ENCODE measurements at regions not wholly inside any gene's neighbourhood (a gene's known extent, or its start where the extent isn't known, plus 50 kb on each side); places are given as distances from the start of the nearest gene placed in this dataset.

GRCh38 chr3:103127098-103127630 lies 692.3 kb downstream of the ZPLD1 start:
- Histone ChIP-seq H3K4me3 (no peak overlapping the region), H3K36me3 (no peaks in the 10 kb centered on the region), H3K27ac (replicated peaks in 1 of 4) (no peak overlapping the region), H3K27me3 (no peaks in the 10 kb centered on the region), H3K4me1 (no peaks in the 10 kb centered on the region), H3K9me3 (no peaks in the 10 kb centered on the region)
- 67% methylated on average over 5 of the region's 5 CpGs for WGBS
- TF ChIP-seq CTCF (IDR thresholded peaks at IDR 0.05) (no peak), POLR2AphosphoS5 (IDR thresholded peaks at IDR 0.05) (no peak)
- intact Hi-C loops (cut with DNase I) = no loop called here
- DNase-seq (ENCODE audit: extremely low spot score) = no peak

GRCh38 chr3:103127737-103128136 lies 692.9 kb downstream of the ZPLD1 start:
- DNase-seq (ENCODE audit: extremely low spot score) = no peak
- H3K27ac ChIP-seq (replicated peaks in 1 of 4) = no peak overlapping the region
- no peaks in the 10 kb centered on the region for H3K27me3 ChIP-seq
- no peaks in the 10 kb centered on the region for H3K9me3 ChIP-seq
- no peak overlapping the region for H3K4me3 ChIP-seq
- no peak for TF ChIP-seq EP300 (IDR thresholded peaks at IDR 0.05)
- TF ChIP-seq CTCF (IDR thresholded peaks at IDR 0.05) = no peak
- no peak for TF ChIP-seq POLR2A (IDR thresholded peaks at IDR 0.05; ENCODE audit: low read depth)
- TF ChIP-seq POLR2AphosphoS5 (IDR thresholded peaks at IDR 0.05) = no peak
- no peaks in the 10 kb centered on the region for H3K4me1 ChIP-seq
- 65% methylated on average over 1 of the region's 1 CpG for WGBS
- intact Hi-C loops (cut with DNase I) = no loop called here
- H3K36me3 ChIP-seq = no peaks in the 10 kb centered on the region

GRCh38 chr3:103134023-103134724 lies 699.4 kb downstream of the ZPLD1 start:
- Histone ChIP-seq H3K27me3 (no peaks in the 10 kb centered on the region), H3K9me3 (no peaks in the 10 kb centered on the region), H3K36me3 (no peaks in the 10 kb centered on the region), H3K4me3 (no peak overlapping the region), H3K27ac (replicated peaks in 1 of 4) (no peak overlapping the region), H3K4me1 (no peaks in the 10 kb centered on the region)
- intact Hi-C loops (cut with DNase I) = no loop called here
- no peak for TF ChIP-seq POLR2A (IDR thresholded peaks at IDR 0.05; ENCODE audit: low read depth)
- TF ChIP-seq CTCF (IDR thresholded peaks at IDR 0.05) = no peak
- TF ChIP-seq EP300 (IDR thresholded peaks at IDR 0.05) = no peak
- TF ChIP-seq POLR2AphosphoS5 (IDR thresholded peaks at IDR 0.05) = no peak
- 82% methylated on average over 1 of the region's 1 CpG for WGBS
- no peak for DNase-seq (ENCODE audit: extremely low spot score)

GRCh38 chr3:103136621-103137020 lies 701.8 kb downstream of the ZPLD1 start:
- H3K4me3 ChIP-seq = no peak overlapping the region
- no peak for DNase-seq (ENCODE audit: extremely low spot score)
- no peak for TF ChIP-seq POLR2A (IDR thresholded peaks at IDR 0.05; ENCODE audit: low read depth)
- no peak for TF ChIP-seq POLR2AphosphoS5 (IDR thresholded peaks at IDR 0.05)
- no peak for TF ChIP-seq CTCF (IDR thresholded peaks at IDR 0.05)
- TF ChIP-seq EP300 (IDR thresholded peaks at IDR 0.05) = no peak

GRCh38 chr3:103137830-103138229 lies 703.0 kb downstream of the ZPLD1 start:
- no peak for TF ChIP-seq CTCF (IDR thresholded peaks at IDR 0.05)
- no peak for TF ChIP-seq POLR2A (IDR thresholded peaks at IDR 0.05; ENCODE audit: low read depth)
- no peak for TF ChIP-seq EP300 (IDR thresholded peaks at IDR 0.05)
- no peak for TF ChIP-seq POLR2AphosphoS5 (IDR thresholded peaks at IDR 0.05)

More at GRCh38 chr3:103136621-103137020, 701.8 kb downstream of the ZPLD1 start:
- no peak overlapping the region for H3K27ac ChIP-seq (replicated peaks in 1 of 4)
- no peaks in the 10 kb centered on the region for H3K27me3 ChIP-seq
- intact Hi-C loops (cut with DNase I) = no loop called here
- no peaks in the 10 kb centered on the region for H3K4me1 ChIP-seq
- no peaks in the 10 kb centered on the region for H3K9me3 ChIP-seq
- H3K36me3 ChIP-seq = no peaks in the 10 kb centered on the region

More at GRCh38 chr3:103137830-103138229, 703.0 kb downstream of the ZPLD1 start:
- Histone ChIP-seq H3K36me3 (no peaks in the 10 kb centered on the region), H3K4me1 (no peaks in the 10 kb centered on the region), H3K9me3 (no peaks in the 10 kb centered on the region), H3K27ac (replicated peaks in 1 of 4) (no peak overlapping the region), H3K4me3 (no peak overlapping the region), H3K27me3 (no peaks in the 10 kb centered on the region)
- intact Hi-C loops (cut with DNase I) = no loop called here
- DNase-seq (ENCODE audit: extremely low spot score) = no peak
